Endothelial cell (in vitro differentiated cells): ENCODE measurements at regions not wholly inside any gene's neighbourhood (a gene's known extent, or its start where the extent isn't known, plus 50 kb on each side); places are given as distances from the start of the nearest gene placed in this dataset.

ENCODE experiments used
- DNase-seq: peaks from one replicate; pipeline ENCODE4 v3.0.0; 2021; ENCODE audit warnings: low spot score
- H3K27ac Mint-ChIP-seq: one replicate; pipeline ENCODE4 v1.8.0; 2021; ENCODE audit warnings: mixed read lengths, inconsistent platforms; ENCODE audit not compliant: unreplicated experiment
- H3K27me3 Mint-ChIP-seq: one replicate; pipeline ENCODE4 v1.8.0; 2021; ENCODE audit warnings: mild to moderate bottlenecking, moderate library complexity, mixed read lengths, inconsistent platforms; ENCODE audit not compliant: unreplicated experiment
- H3K36me3 Mint-ChIP-seq: one replicate; pipeline ENCODE4 v1.8.0; 2021; ENCODE audit warnings: mild to moderate bottlenecking, low read depth, mixed read lengths, inconsistent platforms; ENCODE audit not compliant: unreplicated experiment
- H3K4me1 Mint-ChIP-seq: one replicate; pipeline ENCODE4 v1.8.0; 2021; ENCODE audit warnings: mild to moderate bottlenecking, mixed read lengths, inconsistent platforms; ENCODE audit not compliant: unreplicated experiment
- H3K4me3 Mint-ChIP-seq: one replicate; pipeline ENCODE4 v1.8.0; 2021; ENCODE audit warnings: mild to moderate bottlenecking, mixed read lengths, inconsistent platforms; ENCODE audit not compliant: unreplicated experiment
- H3K9me3 Mint-ChIP-seq: one replicate; pipeline ENCODE4 v1.8.0; 2021; ENCODE audit warnings: mixed read lengths, inconsistent platforms; ENCODE audit not compliant: unreplicated experiment
- TF ChIP-seq, protein P1 (sequence below): fragments of 200-600 bp; sonication (generic); IDR thresholded peaks from one replicate; pipeline ENCODE4 v1.5.0; 2021; ENCODE audit warnings: antibody characterized with exemption; ENCODE audit not compliant: unreplicated experiment

DNA sequence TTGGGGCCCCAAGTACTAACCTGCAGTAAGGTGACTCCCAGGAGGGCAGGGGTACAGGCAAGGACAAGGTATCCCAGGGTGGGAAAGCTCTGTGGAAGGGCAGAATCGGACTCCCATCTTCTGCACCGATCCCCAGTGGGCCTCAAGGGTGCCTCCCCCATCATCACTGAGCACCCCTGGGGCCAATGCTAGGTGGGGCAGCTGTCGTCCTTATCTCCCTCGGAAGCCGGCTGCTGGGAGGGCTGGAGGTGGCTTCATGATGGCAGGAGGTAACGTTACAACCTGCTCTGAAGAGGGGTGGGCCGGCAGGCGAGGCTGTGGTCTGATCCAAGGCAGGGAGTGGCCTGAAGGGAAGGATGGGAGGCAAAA is 87.6 kb upstream of the LINC01488 start:
- H3K27ac Mint-ChIP-seq, result no peak overlapping the region
- peaks cover 7% of the 10 kb centered on the region for H3K27me3 Mint-ChIP-seq
- H3K4me3 Mint-ChIP-seq, result no peak overlapping the region
- TF ChIP-seq, protein P1, sequence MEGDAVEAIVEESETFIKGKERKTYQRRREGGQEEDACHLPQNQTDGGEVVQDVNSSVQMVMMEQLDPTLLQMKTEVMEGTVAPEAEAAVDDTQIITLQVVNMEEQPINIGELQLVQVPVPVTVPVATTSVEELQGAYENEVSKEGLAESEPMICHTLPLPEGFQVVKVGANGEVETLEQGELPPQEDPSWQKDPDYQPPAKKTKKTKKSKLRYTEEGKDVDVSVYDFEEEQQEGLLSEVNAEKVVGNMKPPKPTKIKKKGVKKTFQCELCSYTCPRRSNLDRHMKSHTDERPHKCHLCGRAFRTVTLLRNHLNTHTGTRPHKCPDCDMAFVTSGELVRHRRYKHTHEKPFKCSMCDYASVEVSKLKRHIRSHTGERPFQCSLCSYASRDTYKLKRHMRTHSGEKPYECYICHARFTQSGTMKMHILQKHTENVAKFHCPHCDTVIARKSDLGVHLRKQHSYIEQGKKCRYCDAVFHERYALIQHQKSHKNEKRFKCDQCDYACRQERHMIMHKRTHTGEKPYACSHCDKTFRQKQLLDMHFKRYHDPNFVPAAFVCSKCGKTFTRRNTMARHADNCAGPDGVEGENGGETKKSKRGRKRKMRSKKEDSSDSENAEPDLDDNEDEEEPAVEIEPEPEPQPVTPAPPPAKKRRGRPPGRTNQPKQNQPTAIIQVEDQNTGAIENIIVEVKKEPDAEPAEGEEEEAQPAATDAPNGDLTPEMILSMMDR, result no peak
- H3K4me1 Mint-ChIP-seq, result no peaks in the 10 kb centered on the region
- peaks cover 1% of the 10 kb centered on the region for H3K9me3 Mint-ChIP-seq
- peaks cover 4% of the 10 kb centered on the region for H3K36me3 Mint-ChIP-seq
- no peak for DNase-seq

DNA sequence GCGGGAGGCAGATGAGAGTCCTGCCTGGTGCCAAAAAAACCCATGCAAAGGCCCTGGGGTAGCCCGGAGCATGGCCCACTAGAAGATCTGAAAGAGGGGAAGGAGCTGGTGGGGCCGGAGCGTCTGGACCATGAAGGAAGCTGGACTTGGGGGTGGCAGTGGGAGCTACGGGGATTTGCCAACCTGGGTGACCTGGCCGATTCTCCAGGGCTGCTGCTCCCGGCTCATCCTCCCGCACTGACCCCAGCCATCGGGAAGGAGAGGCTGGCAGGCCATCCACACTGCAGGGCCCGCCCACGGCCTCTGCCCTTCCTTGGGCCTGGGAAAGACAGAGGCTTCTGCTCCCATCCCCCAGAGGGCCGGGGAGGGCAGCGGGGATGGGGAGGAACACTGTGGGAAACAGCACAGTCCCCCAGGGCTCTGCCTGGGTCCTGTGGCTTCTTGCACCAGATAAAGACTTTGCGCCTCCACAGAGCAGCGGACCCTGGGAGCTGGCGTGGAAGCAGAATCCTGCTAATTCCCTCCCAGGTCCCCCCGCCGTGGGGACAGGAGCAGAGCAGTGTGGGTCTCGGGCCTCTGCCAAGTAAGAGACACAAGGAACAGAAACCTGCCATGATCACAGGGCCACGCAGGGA is 87.1 kb upstream of the LINC01488 start:
- Mint-ChIP-seq H3K27ac (no peak overlapping the region), H3K4me3 (no peak overlapping the region), H3K27me3 (peaks cover 7% of the 10 kb centered on the region), H3K4me1 (no peaks in the 10 kb centered on the region), H3K9me3 (no peaks in the 10 kb centered on the region), H3K36me3 (peaks cover 4% of the 10 kb centered on the region)
- TF ChIP-seq, protein P1, result no peak
- DNase-seq, result no peak

DNA sequence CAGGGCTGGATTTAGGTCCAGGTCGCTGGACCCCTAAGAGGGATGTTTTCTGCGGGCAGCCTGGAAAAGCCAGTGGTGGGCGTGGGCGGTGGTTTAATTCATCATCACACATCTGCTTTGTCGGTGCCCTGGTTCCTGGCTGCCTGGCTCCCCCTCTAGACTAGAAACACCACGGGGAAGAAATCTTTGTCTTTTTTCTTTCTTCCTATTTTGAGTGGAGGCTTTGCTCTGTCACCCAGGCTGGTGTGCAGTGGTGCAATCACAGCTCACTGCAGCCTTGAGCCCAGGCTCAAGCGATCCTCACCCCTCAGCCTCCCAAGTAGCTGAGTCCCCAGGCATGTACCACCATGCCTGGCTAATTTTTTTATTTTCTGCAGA is 86.6 kb upstream of the LINC01488 start:
- Mint-ChIP-seq H3K9me3 (no peaks in the 10 kb centered on the region), H3K27me3 (peaks cover 7% of the 10 kb centered on the region), H3K4me1 (no peaks in the 10 kb centered on the region), H3K4me3 (no peak overlapping the region), H3K27ac (no peak overlapping the region), H3K36me3 (peaks cover 4% of the 10 kb centered on the region)
- DNase-seq, result no peak
- TF ChIP-seq, protein P1, result no peak

DNA sequence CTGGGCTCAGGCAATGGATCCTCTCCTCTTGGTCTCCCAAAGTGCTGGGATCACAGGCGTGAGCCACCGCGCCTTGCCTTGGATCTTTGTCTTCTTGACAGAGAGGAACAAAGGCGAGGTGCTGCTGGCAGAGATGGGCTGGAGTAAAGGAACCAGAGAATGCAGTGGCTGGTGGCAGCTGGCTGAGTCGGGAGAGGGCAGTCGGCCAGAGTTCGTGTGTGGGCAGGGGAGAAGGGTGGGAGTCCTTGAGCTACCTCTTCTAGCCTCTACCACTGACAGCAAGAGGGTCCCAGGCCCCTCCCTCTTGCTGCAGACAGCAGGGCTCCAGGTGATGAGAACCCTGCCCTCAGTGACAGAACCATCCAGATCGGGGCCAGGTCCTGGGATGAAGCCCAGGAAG is 86.2 kb upstream of the LINC01488 start:
- Mint-ChIP-seq H3K9me3 (no peaks in the 10 kb centered on the region), H3K4me3 (no peak overlapping the region), H3K36me3 (peaks cover 4% of the 10 kb centered on the region), H3K27me3 (peaks cover 7% of the 10 kb centered on the region), H3K4me1 (no peaks in the 10 kb centered on the region), H3K27ac (no peak overlapping the region)
- TF ChIP-seq, protein P1, result no peak
- no peak for DNase-seq

DNA sequence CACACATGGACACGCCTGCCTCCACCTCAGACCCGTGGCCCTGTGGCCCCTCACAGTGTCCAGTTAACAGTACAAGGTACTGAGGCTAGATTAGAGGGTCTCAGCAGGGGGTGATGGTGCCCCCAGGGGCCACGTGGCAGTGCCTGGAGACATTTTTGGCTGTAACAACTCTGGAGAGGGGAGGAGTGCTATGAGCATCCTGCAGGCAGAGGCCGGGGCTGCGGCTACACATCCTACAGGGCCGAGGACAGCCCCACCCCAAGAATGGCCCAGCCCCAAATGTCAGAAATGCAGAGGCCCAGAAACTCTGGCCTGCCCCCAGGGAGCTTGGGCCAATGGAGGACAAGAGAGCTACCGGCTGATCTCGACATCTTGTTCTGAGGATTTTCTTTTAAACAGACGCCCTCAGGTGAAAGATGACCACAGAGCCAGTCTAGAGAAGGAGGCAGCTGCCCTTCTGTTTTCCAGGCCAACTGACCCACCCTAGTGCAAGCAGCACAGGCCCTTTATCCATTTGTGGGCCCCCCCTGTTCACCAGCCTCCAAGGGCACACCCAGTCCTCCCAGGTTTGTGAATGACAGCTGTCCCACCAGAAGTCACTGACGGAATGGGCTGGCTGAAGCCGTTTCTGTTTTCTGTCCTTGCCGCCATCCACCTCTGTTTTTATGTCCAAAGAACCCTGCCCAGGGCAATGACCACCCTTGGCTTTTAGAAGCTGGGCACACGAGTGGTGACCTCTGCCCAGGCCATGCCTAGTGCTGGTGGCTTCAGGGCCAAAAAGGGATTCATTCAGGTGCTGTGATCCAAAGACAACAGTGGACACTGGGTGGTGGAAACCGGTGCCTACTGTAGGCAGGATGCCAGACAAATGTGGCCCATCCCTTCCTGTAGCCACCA is 85.2 kb upstream of the LINC01488 start:
- TF ChIP-seq, protein P1, result no peak
- DNase-seq, result no peak
- Mint-ChIP-seq H3K27me3 (peaks cover 5% of the 10 kb centered on the region), H3K36me3 (peaks cover 4% of the 10 kb centered on the region), H3K9me3 (no peaks in the 10 kb centered on the region), H3K4me3 (no peak overlapping the region), H3K27ac (no peak overlapping the region), H3K4me1 (no peaks in the 10 kb centered on the region)
